NCI-H146 (cell line): ENCODE measurements at regions not wholly inside any gene's neighbourhood (a gene's known extent, or its start where the extent isn't known, plus 50 kb on each side); places are given as distances from the start of the nearest gene placed in this dataset.
A peak's percentile ranks its signal among the peaks of the same experiment; 100 is the strongest.
"Not testable (repeated sequence)": the region's sequence is repeated elsewhere in the genome, so short reads cannot be mapped to it uniquely, and the experiment has no call there.

Source experiments
- DNase-seq: peaks from one replicate; lab custom pipeline; 2025; lab: John Stamatoyannopoulos, UW

DNA sequence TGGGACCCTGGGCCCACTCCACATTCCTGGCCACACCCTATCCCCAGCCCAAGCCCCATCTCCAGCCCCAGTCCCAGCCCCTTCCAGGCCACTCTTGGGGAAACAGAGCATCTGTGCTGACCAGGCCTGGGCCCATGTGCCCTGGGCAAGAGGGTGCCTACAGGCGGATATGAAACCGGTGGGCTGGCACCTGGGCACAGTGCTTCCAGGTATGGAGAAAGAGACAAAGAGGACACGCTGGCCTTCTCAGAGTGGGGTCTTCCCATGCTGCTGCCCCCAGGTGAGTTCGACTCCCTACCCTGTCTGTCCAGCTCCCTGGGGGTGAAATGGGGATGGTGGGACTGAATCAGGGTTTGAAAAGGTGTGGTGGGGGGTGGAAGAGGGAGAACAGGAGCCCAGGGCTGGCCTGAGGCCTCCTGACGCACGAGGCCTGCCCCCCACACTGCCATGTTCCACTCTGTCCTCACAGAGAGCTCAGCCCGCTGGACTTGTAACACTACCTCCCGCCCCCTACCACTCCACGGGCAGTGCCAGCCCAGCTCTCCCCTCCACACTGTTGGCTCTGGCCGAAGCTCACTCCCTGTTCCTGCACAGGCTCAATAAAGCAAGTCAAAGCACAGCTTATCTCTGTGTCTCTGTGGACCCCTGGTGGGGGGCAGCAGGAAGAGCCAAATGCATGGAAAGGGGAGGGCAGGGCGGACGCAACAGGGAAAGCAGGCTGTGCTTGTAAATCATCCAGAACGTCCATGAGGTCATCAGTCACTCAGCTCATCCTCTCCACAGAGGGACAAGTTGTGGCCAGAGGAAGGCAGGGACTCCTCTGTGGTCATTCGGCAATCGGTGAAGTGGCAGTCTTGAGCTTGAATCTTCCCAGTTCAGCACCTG is 71.1 kb upstream of the TMEM97 start:
- DNase-seq: peak; percentile 21

DNA sequence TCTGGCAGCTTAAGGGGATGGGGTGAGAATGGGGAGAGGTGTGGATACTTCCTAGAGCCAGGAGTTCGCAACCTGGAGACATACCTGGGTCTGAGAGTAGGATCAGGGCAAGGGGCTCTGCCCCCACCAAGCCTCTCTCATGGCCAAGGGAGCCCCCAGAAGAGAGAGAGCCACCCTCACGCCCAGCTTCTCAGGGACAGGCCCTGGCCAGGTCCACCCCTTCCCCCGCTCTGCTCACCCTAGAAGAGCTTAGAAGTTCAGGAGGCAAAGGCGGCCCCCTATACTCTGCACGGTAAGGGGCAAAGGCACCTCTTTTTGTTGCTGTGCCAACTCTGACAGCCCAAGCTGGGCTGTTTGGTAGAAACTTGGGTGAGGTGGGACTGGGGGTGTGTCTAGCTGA is 69.3 kb upstream of the TMEM97 start:
- no peak for DNase-seq

DNA sequence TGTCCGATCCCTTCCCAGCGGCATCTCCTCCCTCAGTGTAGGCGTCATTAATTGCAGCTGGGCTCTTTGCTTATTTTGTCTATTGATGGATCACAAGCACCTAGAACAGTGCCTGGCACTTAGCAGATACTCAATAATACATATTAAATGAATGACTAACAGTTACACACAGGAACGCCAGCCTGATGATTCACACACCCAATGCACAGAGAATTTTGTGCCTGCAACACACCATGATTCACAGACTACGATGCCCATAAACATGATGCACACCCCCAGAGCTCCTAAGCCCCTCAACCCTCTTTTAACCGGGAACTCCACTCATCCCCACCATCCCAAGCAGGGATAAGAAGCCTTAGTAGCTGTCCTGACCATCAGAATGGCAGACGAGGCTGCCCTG is 66.6 kb upstream of the TMEM97 start:
- DNase-seq: no peak

DNA sequence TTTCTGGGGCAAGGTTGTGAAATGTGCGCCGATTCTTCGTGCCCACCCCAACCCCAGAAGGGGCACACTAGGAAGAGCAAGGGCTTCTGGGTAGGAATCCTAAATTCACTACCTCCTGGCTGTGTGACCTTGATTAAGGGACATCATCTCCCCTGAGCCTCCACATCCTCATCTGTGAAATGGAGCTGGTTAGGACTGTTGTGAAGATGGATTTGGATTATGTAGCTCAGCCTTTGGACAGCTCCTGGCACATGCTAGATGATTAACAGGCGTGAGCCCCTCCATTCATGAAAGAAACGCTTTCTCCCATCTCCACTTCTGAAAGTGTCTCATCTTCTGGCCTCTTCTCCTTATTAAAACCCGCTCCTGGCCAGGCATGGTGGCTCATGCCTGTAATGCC is 65.3 kb upstream of the TMEM97 start:
- no peak for DNase-seq

DNA sequence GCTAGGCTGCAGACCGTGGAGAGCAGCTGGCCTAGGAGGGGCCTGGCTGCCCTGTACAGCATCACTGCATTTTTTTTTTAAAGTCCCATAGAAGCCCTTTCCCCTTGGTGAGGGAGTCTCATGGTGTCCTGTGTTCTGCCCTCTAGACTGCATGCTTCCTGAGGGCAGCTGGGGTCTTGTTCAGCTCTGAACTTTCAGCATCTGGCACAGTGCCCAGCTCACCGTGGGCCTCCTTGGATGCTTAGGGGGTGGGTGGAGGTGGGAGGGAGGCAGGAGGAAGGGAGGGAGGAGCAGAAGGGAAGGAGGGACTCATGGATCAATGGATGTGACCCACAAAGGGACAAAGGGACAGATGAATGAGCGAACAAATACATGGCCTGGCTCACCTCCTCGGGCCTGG is 63.4 kb upstream of the TMEM97 start:
- DNase-seq: no peak

DNA sequence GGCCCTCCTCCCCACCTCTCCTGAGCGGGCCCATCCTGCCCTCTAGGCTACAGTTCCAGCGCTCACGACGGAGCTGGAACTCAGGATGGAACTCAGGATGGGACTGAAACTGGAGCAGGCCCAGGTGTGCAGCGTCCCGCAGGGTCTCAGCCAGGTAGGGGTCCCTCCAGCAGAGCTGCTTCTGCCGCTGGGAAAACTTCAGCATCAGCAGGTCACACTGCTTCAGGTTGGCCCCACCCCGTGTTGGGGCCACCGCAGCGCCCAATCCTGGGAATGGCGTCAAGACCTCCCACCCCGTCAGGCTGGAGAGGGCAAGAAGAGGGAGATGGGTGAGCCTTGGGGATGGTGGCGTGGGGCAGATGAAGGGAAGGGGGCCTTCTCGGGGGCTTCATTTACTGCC is 62.6 kb upstream of the TMEM97 start:
- DNase-seq: no peak

DNA sequence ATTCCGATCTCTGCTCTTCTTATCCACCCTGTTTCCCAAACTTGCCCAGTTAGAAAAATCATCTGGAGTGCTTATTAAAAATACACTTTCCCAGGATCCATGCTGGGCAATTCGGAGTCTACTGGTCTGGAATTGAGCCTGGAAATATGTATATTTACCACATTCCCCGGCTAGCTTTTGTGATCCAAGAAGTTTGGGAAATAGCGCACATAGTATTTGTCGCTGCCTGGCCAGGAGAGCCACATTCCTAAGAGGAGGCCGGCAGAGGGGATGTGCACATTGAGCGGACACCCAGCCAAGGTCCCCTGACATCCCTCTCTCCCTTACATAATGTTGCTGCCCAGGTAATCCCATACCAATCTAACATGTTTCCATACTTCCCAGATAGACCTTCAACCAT is 62.1 kb upstream of the TMEM97 start:
- DNase-seq: no peak

DNA sequence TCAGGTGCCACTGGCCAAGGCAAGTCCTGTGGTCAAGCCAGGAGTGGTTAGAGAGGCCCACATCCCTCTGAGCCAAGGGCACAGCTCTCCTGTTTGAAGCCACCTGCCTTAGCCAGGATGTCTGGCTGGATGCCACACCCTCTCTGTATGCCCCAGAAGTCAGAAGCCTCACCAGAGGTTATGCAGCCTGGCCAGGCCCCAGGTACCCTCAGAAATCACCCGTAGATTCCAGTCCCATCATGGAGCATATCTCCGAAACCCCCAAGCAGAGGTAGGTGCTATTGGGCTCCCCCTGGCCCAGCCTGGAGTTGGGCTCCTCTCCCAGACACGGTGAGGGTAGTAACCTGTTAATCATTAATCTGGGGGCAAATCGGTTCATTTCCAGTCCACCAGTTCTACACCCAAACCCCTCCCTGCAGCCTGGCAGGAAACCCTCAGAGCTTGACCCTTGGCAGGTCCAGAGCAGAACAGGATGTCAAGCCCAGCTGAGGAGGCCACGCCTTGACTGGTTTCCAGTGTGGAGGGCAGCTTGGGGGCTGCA is 60.6 kb upstream of the TMEM97 start:
- DNase-seq: no peak

DNA sequence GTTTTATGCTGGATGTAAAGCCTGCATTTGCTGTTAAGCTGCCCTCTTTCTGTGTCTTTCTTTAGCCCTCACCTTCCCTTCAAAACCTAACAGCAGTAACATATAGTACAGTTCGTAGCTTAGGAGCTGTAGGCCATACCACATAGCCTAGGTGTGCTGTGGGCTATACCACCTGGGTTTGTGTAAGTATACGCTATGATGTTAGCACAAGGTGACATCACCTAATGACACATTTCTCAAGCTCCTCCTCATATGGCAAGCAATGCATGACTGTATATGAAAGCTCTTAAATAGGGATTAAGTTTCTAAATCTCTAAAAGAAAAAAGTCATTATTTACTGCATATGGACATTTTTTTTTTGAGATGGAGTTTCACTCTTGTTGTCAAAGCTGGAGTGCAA is 57.8 kb upstream of the TMEM97 start:
- DNase-seq: no peak

DNA sequence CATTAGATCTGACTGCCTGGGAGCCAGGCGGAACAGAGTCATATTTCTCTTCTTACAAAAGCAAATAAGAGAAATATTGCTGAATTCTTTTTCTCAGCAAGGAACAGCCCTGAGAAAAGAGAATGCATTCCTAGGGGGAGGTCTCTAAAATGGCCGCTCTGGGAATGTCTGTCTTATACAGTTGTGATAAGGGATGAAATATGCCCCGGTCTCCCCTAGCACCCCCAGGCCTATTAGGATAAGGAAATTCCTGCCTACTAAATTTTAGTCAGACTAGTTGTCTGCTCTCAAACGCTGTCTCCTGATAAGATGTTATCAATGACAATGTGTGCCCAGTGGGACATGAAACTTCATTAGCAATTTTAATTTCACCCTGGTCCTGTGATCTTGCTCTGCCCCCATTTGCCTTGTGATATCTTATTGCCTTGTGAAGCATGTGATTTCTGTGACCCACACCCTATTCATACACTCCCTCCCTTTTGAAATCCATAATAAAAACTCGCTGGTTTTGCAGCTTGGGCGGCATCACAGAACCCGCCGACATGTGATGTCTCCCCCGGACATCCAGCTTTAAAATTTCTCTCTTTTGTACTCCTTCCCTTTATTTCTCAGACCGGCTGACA is 56.8 kb upstream of the TMEM97 start:
- not testable (repeated sequence) for DNase-seq

DNA sequence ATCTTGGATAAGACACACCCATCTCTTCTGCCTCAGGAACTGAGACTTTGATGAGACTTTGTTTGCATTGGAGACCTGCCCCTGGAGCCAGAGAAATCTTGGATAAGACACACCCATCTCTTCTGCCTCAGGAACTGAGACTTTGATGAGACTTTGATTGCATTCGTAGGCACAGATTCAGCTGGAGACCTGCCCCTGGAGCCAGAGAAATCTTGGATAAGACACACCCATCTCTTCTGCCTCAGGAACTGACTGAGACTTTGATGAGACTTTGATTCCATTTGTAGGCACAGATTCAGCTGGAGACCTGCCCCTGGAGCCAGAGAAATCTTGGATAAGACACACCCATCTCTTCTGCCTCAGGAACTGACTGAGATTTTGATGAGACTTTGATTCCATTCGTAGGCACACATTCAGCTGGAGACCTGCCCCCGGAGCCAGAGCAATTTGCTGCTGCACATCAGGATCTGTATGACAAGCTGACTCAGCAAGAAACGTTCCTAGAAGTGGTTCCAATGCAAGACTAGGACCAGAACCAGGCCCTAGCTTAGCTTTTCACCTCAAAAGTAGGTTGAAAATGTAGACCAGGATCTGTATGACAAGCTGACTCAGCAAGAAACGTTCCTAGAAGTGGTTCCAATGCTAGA is 54.0 kb upstream of the TMEM97 start:
- not testable (repeated sequence) for DNase-seq

DNA sequence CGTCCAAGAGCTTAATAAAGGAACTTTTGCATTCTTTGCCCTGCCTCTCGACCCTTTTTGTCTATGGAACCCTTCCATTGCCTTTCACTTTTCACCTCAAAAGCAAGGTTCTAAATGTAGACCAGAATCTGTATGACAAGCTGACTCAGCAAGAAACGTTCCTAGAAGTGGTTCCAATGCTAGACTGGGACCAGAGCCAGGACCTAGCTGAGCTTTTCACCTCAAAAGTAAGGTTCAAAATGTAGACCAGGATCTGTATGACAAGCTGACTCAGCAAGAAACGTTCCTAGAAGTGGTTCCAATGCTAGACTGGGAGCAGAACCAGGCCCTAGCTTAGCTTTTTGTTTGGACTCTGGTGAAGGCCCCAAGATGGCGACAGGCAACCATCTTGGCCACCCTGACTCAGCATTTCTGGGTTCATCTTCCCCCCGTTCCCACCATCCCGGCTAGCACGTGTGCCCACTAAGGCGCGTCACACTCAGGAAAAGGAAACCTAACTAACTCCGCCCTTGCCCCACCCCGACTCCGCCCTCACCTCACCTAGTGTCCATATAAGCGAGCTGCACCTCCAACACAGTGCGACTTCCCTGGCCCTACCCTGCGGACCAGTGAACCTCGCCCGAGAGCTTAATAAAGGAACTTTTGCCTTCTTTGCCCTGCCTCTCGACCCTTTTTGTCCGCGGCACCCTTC is 53.0 kb upstream of the TMEM97 start:
- not testable (repeated sequence) for DNase-seq

DNA sequence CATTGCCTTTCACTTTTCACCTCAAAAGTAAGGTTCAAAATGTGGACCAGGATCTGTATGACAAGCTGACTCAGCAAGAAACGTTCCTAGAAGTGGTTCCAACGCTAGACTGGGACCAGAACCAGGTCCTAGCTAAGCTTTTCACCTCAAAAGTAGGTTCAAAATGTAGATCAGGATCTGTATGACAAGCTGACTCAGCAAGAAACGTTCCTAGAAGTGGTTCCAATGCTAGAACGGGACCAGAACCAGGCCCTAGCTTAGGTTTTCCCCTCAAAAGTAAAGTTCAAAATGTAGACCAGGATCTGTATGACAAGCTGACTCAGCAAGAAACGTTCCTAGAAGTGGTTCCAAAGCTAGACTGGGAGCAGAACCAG is 52.5 kb upstream of the TMEM97 start:
- not testable (repeated sequence) for DNase-seq

DNA sequence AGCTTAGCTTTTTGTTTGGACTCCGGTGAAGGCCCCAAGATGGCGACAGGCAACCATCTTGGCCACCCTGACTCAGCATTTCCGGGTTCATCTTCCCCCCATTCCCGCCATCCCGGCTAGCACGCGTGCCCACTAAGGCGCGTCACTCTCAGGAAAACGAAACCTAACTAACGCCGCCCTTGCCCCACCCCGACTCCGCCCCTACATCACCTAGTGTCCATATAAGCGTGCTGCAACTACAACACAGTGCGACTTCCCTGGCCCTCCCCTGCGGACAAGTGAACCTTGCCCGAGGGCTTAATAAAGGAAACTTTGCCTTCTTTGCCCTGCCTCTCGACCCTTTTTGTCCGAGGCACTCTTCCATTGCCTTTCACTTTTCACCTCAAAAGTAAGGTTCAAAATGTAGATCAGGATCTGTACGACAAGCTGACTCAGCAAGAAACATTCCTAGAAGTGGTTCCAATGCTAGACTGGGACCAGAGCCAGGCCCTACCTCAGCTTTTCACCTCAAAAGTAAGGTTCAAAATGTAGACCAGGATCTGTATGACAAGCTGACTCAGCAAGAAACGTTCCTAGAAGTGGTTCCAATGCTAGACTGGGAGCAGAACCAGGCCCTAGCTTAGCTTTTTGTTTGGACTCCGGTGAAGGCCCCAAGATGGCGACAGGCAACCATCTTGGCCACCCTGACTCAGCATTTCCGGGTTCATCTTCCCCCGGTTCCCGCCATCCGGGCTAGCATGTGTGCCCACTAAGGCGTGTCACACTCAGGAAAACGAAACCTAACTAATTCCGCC is 51.9 kb upstream of the TMEM97 start:
- not testable (repeated sequence) for DNase-seq

DNA sequence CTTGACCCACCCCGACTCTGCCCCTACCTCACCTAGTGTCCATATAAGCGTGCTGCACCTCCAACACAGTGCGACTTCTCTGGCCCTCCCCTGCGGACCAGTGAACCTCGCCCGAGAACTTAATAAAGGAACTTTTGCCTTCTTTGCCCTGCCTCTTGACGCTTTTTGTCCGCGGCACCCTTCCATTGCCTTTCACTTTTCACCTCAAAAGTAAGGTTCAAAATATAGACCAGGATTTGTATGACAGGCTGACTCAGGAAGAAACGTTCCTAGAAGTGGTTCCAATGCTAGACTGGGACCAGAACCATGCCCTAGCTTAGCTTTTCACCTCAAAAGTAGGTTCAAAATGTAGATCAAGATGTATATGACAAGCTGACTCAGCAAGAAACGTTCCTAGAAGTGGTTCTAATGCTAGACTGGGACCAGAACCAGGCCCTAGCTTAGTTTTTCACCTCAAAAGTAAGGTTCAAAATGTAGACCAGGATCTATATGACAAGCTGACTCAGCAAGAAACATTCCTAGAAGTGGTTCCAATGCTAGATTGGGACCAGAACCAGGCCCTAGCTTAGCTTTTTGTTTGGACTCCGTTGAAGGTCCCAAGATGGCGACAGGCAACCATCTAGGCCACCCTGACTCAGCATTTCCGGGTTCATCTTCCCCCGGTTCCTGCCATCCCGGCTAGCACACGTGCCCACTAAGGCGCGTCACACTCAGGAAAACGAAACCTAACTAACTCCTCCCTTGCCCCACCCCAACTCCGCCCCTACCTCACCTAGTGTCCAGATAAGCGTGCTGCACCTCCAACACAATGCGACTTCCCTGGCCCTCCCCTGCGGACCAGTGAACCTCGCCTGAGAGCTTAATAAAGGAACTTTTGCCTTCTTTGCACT is 51.0 kb upstream of the TMEM97 start:
- no peak for DNase-seq

DNA sequence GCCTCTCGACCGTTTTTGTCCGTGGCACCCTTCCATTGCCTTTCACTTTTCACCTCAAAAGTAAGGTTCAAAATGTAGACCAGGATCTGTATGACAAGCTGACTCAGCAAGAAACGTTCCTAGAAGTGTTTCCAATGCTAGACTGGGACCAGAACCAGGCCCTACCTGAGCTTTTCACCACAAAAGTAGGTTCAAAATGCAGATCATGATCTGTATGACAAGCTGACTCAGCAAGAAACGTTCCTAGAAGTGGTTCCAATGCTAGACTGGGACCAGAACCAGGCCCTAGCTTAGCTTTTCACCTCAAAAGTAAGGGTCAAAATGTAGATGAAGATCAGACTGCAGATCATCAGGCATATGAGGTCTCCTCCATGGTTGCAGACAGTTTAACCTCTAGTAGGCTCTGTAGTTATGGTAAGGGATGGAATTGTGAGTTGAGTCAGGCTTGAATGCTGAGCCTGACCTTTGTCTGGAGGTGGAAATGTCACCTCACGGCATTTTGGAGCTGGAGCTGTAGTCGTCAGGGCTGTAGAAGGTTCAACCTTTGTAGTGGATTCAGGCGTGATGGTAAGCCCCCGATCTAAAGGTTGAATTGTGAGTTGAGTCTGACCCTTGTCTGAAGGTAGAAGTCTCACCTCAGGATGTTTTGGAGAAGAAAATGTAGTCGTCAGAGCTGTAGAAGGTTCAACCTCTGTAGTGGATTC is 50.2 kb upstream of the TMEM97 start:
- DNase-seq: no peak
